ENCODE measurements at regions not wholly inside any gene's neighbourhood (a gene's known extent, or its start where the extent isn't known, plus 50 kb on each side); places are given as distances from the start of the nearest gene placed in this dataset.

DNA sequence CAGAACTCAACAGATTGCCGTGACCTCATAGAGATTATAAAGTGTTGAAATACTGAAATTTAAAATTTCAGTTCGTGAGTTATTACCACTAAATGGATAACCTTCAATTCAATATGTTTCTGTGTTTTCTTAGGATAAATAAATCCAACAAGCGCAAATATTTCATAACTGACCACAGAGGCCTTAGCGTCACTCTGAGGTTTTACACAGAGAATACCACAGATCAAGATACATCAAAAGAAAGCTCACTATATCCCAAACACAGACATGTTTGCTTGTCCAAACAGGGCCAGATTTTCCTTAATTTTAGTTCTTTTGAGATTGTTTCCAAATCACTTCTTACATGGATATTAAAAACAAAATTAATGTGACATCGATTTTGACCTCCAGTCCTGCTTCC is 235.8 kb downstream of the EFNB2 start:
- DNase-seq (ENCODE audit: low read depth in 2 of 2) = no peak

DNA sequence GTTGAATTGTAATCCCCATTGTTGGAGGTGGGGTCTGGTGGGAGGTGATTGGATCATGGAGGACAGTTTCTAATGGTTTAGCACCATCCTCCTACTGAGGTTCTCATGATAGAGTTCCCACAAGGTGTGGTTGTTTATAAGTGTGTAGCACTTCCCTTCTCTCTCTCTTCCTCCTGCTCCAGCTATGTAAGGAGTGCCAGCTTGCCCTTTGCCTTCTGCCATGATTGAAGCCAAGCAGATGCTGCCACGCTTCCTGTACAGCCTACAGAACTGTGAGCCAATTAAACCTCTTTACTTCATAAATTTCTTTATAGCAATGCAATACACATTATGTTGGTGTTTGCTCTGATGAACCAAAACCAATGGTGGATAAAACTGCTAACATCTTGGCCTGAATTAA is 238.2 kb downstream of the EFNB2 start:
- no peak for DNase-seq (ENCODE audit: low read depth in 2 of 2)

DNA sequence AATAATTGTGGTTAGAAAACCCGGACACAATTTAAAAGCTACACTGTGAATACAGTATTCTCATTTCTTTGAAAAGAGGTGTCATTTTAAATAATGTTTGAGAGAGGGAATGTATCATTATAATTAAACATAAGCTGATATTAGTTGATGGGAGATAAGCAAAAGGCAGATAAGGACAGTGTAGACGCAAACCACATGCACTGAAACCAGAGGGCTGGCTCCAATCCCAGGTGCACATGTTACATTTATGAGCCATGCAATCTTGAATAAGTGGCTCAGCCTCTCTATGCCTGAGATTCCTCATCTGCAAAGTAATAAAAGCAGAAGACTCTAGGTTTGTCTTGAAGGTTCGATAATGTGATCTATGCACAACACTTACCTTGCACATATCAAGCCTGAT is 238.7 kb downstream of the EFNB2 start:
- no peak for DNase-seq (ENCODE audit: low read depth in 2 of 2)

DNA sequence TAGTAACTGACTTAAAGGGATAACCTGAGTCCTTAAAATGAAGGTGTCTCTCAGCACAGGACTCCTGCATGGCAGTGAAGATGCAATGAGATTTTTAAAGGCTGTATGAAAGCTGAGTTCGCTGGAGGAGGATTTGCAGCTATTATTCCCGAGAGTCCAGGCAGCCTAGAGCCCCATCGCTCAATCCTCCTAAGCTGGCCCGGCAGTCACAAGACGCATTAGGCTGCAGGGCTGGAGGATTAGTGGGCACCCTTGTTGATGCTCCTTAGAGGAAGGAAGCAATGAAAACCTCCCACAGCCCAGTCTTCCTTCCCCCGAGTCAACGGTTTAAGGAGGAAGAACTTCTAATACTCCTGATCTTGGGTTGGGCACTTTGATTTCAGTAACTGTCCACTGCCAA is 239.5 kb downstream of the EFNB2 start:
- no peak for DNase-seq (ENCODE audit: low read depth in 2 of 2)

DNA sequence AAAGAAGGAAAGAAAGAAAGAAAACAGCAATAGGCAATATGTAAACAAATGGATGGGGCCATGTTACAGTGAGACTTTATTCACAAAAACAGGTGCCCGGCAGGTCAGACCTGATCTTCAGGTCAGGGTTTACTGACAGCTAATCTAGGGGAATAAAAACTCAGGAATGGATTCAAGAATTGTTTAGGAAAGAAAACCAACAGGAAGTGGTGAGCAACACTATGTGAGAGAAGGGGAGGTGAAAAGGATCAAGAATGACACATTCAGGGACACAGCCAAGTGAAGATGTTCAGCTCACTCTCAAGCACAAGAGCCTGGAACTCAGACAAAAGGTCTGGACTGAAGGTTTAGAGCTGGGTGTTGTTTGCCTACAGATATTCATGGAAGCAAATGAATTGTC is 244.5 kb downstream of the EFNB2 start:
- no peak for DNase-seq (ENCODE audit: low read depth in 2 of 2)

DNA sequence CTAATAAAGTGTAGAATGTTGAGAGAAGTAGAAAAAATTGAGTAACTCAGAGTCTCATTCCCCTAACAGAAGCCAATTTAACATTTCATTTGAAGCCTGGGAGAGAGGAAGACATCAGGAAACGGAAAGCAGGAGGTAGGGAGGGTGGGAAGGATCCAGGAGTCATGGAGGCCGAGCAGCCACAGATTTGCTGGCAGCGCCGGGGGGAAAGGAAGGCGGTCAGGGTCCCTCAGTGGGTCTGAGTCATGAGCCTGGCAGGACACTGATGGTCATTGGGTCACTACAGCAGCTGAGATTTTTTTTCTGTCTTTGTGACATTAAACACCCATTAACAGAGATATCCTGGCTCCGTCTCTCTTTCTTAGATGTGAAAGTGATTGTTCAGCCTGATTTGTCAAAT is 248.1 kb downstream of the EFNB2 start:
- DNase-seq (ENCODE audit: low read depth in 2 of 2) = no peak

DNA sequence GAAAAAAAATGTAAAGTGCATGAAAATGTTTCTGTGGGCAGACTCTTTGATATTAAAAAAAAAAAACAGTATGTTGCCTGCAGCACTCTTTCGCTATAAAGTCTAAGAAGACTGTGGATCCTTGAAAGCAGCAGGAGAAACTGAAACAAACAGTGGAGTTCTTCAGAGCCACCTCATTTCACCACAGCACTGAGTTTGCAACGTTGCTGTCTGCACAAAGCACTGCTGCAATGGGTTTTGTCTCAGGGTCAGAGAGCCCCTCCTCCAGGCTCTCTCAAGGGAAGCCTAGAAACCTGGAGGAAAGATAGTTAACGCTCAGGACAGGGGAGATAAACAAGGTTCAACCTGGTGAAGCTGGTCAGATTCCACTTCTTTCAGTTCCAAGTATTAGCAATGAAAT is 248.7 kb downstream of the EFNB2 start:
- DNase-seq (ENCODE audit: low read depth in 2 of 2) = no peak

DNA sequence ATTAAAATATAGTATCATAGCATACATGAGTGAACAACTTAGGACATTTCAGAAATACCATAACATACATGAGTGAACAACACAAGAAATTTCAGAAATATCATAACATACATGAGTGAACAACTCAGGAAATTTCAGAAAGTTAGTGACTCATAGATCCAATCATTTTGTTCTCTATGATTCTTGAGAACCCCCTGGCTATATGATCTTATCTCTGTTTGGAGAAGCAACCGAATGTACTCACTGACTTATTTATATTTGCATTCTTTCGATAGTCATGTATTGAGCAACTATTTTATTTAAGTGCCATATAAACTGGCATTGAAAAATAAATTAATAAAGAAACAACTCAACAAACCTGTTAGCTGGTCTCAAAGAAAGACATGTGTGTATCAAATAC is 251.1 kb downstream of the EFNB2 start:
- DNase-seq (ENCODE audit: low read depth in 2 of 2) = no peak

DNA sequence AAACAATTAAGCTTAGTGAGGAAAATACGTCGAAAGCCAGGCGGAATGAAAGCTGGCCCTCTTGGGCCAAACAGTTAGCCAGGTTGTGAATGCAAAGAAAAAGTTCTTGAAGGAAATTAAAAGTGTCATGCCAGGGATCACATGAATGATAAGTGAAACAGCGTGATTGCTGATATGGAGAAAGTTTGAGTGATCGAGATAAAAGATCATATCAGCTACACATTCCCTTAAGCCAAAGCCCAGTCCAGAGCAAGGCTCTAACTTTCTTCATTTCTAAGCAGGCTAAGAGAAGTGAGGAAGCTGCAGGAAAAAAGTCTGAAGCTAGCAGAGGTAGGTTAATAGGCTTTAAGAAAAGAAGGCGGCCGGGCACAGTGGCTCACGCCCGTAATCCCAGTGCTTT is 254.0 kb downstream of the EFNB2 start:
- DNase-seq (ENCODE audit: low read depth in 2 of 2) = no peak

DNA sequence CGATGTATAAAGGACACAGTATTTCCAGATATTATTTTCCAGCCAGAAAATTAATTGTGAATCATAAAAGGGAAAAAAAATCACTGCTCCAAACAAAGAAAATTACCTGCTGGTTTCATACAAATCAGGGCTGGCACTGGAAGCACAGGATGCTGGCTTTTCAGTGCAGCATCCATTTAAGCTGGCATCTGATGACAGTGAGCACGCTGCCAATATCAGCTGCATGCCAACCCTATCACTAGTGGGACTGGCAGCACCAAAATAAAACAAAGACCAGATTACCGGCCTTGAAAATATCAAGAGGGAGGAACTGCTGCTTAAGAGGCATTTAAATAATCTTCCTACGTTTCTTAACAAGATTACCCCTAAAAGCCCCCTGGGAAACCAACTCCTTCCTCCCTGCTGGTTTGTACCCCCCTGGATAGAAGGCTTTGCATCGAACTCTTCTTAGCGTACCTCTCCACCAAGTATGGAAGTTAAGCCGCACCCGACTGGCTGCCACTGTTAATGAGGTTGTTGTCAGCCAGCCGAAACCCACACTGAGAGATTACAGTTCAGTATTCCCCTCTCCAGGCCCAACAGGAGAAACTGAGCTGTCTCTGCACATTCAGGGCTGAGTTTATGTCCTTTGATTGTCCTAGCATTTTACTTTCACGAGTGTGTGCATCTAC is 257.8 kb downstream of the EFNB2 start:
- no peak for DNase-seq (ENCODE audit: low read depth in 2 of 2)

DNA sequence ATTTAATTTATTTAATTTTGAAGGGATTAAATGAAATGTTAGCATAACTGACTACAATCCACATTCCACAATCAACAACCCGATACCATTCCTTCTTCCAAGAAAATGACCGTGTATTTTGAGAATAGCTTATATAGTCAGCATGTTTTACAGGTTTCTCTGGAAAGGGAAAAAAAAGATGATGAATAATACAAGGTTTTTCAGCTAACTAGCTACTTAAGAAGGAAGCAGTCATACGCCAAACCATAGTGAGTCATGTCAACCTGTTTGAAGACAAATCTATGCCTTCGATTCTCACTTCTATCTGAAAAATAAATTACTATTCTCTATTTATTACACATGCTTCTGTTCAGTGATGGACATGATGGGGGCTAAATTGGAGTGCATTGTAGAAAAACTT is 258.6 kb downstream of the EFNB2 start:
- no peak for DNase-seq (ENCODE audit: low read depth in 2 of 2)

DNA sequence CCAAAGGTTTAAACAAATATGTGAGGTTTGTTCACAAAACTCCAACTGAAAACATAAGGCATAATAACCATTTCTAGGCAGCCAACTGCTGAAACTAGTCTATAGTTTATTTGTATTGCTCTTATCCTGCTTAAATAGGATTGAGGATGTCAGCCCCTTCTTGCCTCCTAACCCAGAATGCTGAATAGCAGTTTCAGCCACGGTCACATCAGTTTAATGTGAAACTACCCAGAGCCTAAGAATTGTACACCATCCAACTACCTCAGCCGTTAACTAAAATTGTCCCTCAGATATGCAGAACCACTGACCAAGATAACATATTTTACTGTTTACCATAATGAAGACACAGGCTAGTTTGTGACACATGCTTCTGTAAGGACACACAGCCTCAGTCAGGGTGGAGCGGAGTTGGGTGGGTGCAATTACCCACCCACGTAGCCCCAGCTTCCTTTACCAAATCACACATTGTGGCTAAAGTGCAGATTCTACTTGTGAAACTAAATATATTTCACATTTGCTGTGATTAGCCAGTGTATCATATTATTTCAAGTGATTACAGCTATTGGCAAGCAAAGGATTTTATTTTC is 259.9 kb downstream of the EFNB2 start:
- DNase-seq (ENCODE audit: low read depth in 2 of 2) = no peak

DNA sequence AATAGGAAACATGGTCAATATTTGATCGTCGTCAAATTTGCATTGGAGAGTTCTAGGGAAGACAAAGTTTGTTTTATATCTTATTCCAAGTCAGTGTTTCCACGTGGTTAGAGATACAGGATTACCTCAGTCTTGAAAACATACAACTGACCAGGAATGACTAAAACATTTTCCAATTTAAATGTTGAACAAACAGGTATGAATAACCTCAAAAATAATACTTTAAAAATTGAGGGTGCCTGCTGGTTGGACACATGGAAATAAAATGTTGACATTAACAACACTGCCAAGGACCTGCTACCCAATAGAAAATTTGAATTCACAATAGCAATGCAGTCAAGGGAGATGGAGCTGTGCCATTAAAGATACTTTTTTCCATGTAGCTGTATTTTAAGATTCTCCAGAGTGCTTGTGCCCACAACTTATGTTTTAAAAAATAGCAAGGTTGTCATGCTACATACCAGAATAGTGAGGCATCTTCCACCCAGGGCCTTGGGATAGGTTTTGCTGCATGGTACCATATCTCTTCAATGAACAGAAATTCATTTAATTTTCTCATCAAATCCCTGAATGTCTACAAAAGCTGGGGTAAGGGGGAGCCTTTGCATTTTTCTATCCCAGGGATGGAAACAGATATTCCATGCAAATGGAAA is 260.8 kb downstream of the EFNB2 start:
- DNase-seq (ENCODE audit: low read depth in 2 of 2) = no peak

DNA sequence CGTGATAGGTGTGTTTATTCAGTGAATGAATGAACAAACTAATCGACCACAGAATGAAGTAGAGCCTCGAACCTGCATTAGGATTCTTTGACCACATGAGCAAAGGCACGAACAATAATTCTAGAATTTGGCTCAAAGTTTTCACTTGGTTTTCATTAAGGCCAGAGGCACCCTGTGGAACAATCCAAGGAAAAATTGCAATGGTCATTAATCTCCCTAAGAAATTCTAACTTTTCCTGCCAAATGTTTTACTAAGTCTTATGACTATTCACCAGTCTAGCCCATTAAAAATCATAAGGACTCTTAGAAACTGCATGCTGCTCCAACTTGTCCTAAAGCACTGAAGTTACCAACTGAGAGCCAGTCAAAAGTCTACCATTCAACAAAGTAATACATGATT is 271.7 kb downstream of the EFNB2 start:
- no peak for DNase-seq (ENCODE audit: low read depth in 2 of 2)

DNA sequence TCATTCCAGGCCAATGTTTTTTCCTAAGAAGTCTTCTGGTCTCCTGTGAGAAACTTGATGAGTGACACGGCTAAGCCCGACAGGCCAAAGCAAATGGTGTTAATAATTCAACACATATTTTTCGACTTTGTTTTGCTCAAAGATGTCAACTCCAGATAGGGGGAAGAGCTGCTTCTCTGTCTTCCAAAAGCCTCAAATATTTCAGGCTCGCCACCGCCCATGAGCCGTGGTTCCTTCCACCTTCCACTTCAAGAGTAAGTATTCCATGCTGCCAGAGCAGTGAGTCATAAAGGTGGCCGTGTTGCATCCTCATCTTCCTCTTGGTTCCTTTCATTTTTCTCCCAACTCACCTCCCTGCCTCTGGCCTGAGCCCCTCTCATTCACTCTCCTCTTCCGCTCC is 272.6 kb downstream of the EFNB2 start:
- no peak for DNase-seq (ENCODE audit: low read depth in 2 of 2)

DNA sequence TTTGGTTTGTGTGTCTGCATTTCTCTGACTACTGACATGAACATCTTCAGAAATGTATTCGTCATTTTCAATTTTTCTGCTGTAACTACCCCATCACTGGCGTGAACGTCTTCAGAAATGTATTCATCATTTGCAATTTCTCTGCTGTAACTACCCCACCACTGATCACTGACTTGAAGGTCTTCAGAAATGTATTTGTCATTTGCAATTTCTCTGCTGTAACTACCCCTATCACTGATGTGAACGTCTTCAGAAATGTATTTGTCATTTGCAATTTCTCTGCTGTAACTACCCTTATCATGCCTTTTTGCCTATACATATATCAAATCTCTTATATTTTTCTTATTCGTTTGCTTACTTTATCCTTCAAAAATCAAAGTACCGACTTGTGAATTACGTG is 274.0 kb downstream of the EFNB2 start:
- no peak for DNase-seq (ENCODE audit: low read depth in 2 of 2)

DNA sequence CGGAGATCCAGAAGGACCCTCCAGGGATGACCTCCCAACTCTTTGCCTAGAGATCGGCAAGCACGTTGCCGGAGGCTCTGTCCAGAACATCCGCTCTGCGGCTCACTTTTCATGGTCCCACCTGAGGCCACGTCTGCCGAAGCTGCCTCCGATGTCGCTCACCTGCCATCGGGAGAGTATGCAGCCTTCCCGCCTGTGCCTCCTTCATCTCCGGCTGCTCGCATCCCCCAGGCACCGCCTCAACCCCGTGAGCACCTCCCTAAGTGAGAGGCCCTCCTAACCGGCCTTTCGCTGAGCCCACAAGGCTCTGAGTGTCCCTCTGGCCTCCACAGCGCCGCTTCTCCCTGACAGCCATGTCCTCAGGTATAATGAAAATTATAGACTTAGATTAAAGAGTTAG is 275.1 kb downstream of the EFNB2 start:
- DNase-seq (ENCODE audit: low read depth in 2 of 2) = no peak

DNA sequence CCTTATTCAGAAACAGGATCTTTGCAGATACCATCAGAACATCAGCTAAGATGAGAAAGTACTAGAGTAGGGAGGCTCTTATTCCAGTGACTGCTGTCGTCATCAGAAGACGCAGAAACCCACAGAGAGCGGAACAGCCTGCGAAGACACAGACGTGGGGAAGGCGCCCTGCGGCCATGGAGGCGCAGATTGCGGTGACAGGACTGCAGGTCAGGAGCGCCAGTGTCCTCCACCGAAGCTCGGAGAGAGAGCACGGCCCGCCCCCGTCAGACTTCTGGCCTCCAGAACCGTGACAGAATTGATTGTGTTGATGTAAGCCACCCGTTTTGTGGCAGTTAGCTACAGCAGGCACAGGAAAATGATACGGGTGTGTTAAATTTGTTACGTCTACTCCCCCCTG is 275.5 kb downstream of the EFNB2 start:
- DNase-seq (ENCODE audit: low read depth in 2 of 2) = no peak

DNA sequence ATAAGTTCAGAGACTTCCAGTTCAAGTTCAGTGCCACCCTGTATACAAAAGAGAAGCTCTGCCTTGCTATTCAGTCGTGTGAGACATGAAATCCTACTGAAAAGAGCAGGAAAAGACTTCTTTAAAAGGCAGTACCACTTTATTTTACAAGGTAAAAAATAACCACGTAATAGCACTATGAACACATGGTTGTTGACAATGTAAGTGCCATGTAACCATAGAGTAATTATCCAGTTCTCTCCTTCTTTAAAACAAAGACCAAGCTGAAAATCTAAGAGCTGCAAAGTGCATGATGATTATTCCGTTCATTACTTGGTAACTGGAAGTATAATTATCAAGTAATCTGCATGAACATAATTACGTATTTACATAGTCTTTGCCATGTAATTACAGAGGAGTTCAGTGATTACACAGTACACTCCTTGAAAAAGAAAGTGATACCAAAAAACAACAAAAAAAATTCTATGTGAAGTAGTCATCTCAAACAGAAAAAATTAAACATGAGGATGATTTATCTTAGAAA is 288.7 kb downstream of the EFNB2 start:
- DNase-seq (ENCODE audit: low read depth in 2 of 2) = no peak

DNA sequence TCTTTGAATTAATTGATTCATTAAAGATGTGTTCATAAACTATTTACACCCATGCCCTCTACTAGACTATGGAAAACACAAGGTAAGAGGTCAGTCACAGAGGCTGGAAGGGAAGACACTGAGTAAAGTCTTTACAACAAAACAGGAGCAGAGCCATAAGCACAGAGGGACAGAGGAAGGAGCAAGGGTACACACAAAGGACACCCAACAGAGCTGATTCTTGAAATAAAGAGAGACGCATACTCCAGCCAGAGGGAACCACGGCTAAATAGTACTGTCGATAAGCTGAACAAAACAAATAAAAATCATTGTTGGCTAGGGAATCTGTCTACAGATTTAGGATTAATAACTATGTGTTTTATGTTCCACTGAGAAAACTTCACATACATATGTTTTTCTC is 289.2 kb downstream of the EFNB2 start:
- DNase-seq (ENCODE audit: low read depth in 2 of 2) = no peak

DNA sequence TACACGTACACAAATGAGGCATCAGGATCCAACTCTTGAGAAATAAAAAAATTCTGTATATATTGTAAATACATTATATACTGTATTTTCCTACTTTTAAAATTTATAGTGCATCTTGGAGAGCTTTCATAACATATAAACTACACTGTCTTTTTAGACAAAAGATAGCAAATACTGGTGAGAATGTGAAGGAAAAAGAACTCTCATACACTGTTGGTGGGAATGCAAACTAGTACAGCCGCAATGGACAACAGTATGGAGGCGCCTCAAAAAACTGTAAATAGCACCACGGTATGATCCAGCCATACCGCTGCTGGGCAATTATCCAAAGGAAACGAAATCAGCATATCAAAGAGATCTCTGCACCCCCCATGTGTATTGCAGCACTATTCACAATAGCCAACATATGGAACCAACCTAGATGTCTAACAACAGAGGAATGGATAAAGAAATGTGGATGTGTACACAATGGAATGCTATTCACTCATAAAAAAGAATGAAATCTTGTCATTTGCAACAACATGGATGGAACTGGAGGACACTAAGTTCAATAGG is 292.4 kb downstream of the EFNB2 start:
- DNase-seq (ENCODE audit: low read depth in 2 of 2) = no peak

DNA sequence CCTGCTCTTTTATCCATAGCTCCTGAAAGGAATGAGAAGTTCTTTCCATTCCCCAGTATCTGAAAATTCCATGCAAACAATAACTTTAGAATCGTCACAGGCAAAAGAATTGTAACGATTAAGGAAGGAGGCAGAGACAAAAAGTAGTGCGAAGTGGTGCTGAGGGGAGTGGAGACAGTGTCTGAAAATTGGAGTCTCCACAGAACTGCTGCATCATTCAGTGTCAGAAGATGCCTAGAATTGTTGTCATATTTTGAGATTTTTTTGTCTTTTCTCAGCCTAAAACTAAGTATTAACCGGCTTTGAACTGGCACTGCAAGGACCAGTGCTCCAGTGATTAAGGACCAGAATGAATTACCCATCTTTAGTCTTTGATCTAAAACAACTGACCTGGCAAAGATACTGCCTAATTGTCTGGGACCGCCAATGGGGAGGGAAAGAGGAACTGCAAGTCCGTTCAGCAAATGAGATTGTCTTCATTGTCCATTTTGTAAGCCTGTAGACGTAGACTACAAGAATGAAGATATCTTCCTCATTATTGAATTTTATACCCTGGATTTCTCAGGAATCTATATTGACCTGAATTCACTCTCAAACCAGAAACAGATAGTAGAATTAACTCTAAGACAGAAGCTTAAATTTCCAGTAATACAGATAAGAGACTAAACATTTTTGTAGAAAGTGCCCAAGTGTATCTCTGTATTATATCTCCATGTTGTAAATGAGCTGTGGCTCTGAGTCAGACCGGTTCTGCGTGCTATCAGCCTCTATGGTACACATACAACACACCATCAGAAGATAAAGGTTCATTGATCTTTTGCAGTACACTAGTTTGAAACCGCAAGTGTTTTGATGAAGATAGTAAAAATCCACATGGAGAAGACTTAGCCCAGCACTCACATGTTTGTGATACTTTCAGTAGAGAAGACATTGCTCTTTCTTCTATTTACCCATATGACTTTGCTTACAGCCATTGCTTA is 293.2 kb downstream of the EFNB2 start:
- DNase-seq (ENCODE audit: low read depth in 2 of 2) = no peak

All from stimulated activated CD4-positive, alpha-beta T cell treated with anti-CD3 and anti-CD28 coated beads, Interleukin-12 subunit alpha, Interleukin-12 subunit beta, amount 100 ng/mL, for 24 hours (primary cell).